GM18499 (cell line): ENCODE measurements at regions not wholly inside any gene's neighbourhood (a gene's known extent, or its start where the extent isn't known, plus 50 kb on each side); places are given as distances from the start of the nearest gene placed in this dataset.

ENCODE experiments used
- ATAC-seq: cut with Tn5 transposase; IDR thresholded peaks from one replicate; pipeline ENCODE4 v1.9.1; 2021; ENCODE audit warnings: moderate number of reproducible peaks; ENCODE audit not compliant: insufficient read depth, unreplicated experiment

GRCh38 chr4:137226221-137226620 lies 306.1 kb downstream of the PCDH18 start:
- no peak for ATAC-seq

- ATAC-seq: no peak
These were observed 318.7 kb downstream of the PCDH18 start for GRCh38 chr4:137213372-137214173.

GRCh38 chr4:137212601-137213000 lies 319.7 kb downstream of the PCDH18 start:
- ATAC-seq: no peak

- no peak for ATAC-seq
These were observed 323.1 kb downstream of the PCDH18 start for GRCh38 chr4:137209240-137209639.

DNA sequence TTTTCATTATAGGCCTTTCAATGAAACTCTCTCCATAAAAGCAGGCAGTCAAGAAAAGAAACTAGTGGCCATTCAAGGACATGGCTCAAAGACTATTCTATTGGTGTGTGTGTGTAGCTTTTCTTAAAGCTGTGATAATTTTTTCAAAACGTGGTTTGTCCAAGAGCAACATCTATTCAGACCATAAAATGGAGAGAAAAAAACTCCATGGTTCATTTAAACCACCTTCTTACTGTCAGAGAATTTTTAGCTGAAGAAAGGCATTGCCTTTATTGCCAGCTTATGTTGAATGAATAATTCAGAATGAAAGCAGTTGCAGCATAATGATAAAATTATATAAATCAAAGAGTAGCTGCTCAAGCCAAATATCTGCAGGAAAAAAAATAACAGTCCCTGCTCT lies 325.5 kb downstream of the PCDH18 start:
- no peak for ATAC-seq

GRCh38 chr4:137203601-137204000 lies 328.7 kb downstream of the PCDH18 start:
- no peak for ATAC-seq

- no peak for ATAC-seq
These were observed 332.0 kb downstream of the PCDH18 start for GRCh38 chr4:137200322-137200721.

DNA sequence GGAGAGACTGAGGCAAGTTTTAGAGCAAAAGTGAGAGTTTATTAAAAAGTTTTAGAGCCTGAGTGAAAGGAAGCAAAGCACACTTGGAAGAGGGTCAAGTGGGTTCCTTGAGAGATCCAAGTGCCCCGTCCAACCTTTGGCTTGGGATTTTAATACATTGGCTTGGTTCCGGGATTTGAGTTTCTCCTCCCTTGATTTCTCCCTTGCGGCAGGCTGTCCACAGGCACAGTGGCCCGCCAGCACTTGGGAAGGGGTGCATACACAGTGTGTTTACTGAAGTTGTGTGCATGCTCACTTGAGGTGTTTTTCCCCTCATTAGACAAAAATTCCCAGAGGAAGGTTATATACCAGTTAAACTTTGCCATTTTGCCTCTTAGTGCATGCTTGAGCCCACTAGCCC lies 333.5 kb downstream of the PCDH18 start:
- no peak for ATAC-seq

GRCh38 chr4:137194670-137195069 lies 337.6 kb downstream of the PCDH18 start:
- no peak for ATAC-seq

DNA sequence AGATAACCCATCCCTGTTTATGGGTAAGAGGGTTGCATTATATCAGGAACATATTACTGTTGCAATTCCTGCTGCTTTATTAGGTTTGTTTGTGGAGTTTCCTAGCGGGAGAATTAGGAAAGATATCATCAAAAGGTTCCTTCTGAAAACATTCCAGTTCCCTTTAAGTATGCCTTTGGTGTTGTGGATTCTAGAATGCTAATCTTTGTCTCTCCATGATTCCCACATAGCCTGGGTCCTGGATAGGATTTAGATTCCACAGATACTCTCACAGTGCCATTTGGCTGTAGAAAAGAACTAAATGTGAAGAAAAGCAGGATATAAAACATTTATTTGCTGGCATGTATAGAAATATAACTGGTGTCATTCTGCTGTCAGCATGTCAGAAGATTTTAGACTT lies 338.7 kb downstream of the PCDH18 start:
- ATAC-seq: no peak

GRCh38 chr4:137181293-137181899 lies 350.9 kb downstream of the PCDH18 start:
- no peak for ATAC-seq

GRCh38 chr4:137180349-137180748 lies 351.9 kb downstream of the PCDH18 start:
- no peak for ATAC-seq

- no peak for ATAC-seq
These were observed 375.5 kb downstream of the PCDH18 start for GRCh38 chr4:137156807-137157206.

DNA sequence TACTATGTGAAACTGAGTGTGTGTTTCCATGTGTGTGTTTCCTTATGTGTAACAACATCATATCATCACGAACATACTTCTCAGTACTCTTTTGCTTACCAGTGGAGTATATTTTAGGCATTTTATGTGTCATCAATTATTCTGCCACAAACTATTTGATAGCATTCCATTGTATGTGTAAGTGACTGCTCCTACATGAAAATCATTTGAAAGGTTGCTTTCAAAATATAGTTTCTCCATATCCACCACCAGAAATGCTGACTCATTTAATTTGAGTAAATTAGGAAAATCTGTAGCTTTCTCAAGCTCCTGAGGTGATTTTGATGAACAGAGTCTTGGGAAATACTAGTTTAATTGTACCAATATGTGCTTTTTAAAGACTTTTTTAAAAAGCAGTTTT lies 376.2 kb downstream of the PCDH18 start:
- ATAC-seq: no peak

GRCh38 chr4:137131201-137131600 lies 401.1 kb downstream of the PCDH18 start:
- ATAC-seq: no peak

DNA sequence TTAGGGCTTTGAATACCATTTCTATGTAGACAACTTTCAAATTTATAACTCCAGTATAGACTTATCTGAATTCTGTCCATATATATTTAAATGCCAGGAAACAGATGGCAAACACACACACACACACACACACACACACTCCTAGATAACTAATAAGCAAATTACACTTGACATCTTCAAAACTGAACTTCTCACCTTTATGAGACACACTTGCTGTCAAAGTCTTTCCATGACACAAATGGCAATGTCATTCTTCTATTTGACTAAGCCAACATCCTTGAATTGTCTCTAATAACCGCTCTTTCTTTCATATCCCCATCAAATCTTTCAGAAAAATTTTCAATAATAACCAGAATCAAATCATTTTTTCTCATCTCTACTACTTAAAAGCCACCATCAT lies 402.4 kb downstream of the PCDH18 start:
- ATAC-seq: no peak

DNA sequence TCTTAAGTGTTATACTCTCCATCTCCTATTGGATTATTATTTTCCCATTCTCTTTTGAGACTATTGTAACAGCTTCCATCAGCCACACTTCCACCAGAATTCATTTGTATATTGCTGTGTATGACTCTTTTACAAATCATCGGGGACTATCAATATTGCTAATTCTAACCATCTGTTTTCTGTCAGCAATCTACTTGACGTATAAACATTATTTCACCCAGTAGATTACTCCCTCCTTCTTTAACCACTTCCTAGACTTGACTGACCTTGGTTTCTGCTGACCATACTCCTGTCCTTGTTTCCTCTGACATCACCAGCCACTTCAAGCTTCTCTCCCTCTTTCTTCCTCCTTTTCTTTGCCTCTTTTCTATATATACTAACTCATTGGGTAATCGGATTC lies 402.9 kb downstream of the PCDH18 start:
- no peak for ATAC-seq

GRCh38 chr4:137125011-137125410 lies 407.3 kb downstream of the PCDH18 start:
- no peak for ATAC-seq

DNA sequence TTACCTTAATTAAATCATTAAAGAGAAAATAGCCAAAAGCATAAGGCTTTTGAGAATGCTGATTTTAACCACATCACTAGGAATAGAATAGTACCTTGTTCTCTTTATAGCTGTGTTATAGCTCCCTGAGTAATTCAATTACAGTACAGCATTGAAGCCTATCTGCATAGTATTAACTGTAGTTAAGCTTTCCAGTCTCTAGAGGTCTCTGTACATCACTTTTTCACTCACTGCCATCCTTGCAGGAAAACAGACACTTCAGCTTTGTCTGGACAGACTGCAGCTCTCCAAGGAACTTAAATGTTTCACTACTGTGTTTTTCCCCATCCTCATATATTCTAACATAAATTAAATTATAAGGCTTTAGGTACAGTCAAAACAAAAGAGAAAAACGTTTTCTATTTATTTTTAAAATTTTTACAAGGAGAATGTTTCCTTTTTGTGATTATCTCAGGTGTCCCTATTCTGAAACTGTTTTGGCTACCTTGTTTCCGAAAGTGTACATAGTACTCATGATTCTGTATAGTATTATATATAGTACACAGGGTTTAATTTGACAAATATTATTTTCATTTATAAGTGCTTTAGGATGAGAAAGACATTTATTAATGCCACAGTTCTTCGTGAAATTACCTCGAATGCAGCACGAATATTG lies 407.9 kb downstream of the PCDH18 start:
- ATAC-seq: peak; percentile 91

GRCh38 chr4:137122876-137123275 lies 409.4 kb downstream of the PCDH18 start:
- no peak for ATAC-seq

- no peak for ATAC-seq
These were observed 416.1 kb downstream of the PCDH18 start for GRCh38 chr4:137116144-137116543.

GRCh38 chr4:137106733-137107132 lies 425.6 kb downstream of the PCDH18 start:
- ATAC-seq: no peak
